Panc1 (cell line): ENCODE measurements at regions not wholly inside any gene's neighbourhood (a gene's known extent, or its start where the extent isn't known, plus 50 kb on each side); places are given as distances from the start of the nearest gene placed in this dataset.

ENCODE experiments used
- CTCF ChIP-seq: fragments of 450-650 bp; IDR thresholded peaks from 2 replicates; pipeline ENCODE4 v1.5.1; 2017; ENCODE audit warnings: mild to moderate bottlenecking
- POLR2AphosphoS5 ChIP-seq: IDR thresholded peaks from 2 replicates; pipeline ENCODE4 v1.6.1; 2012; ENCODE audit warnings: mild to moderate bottlenecking, low read depth, low read length, moderate library complexity
- SIN3A ChIP-seq: IDR thresholded peaks from 2 replicates; pipeline ENCODE4 v1.6.1; 2012; ENCODE audit warnings: low read depth, mild to moderate bottlenecking, low read length, moderate library complexity, borderline replicate concordance; ENCODE audit not compliant: insufficient read depth

- TF ChIP-seq CTCF (no peak), SIN3A (no peak), POLR2AphosphoS5 (no peak)
Measured at GRCh38 chr20:23294166-23294565, 56.4 kb upstream of the NXT1 start.
